Keratinocyte (primary cell): ENCODE measurements at regions not wholly inside any gene's neighbourhood (a gene's known extent, or its start where the extent isn't known, plus 50 kb on each side); places are given as distances from the start of the nearest gene placed in this dataset.

Source experiments
- CTCF ChIP-seq, 3 experiments: IDR thresholded peaks in 1 of 3; conservative IDR thresholded peaks in 1 of 3; optimal IDR thresholded peaks in 1 of 3; 2 replicates in 2 of 3; 3 replicates in 1 of 3; pipeline versions ENCODE3 to v1.5.1; 2011; ENCODE audit warnings: low read length in 3 of 3, mild to moderate bottlenecking in 3 of 3, moderate library complexity in 2 of 3, control low read depth in 1 of 3, inconsistent platforms in 1 of 3; ENCODE audit not compliant: insufficient read depth in 2 of 3; ENCODE audit errors: extremely low read depth in 1 of 3
- EZH2 ChIP-seq: IDR thresholded peaks from one replicate; pipeline ENCODE4 v1.6.1; 2012; ENCODE audit warnings: inconsistent platforms, mild to moderate bottlenecking, low read length, moderate library complexity

GRCh38 chr1:164233149-164233548 lies 325.8 kb upstream of the PBX1 start:
- TF ChIP-seq CTCF (optimal IDR thresholded peaks at IDR 0.05 in 1 of 3, IDR thresholded peaks at IDR 0.05 in 1 of 3, conservative IDR thresholded peaks at IDR 0.05 in 1 of 3; ENCODE audit: extremely low read depth in 1 of 3, insufficient read depth in 2 of 3, low read length in 3 of 3) (no peak), EZH2 (no peak)
